ENCODE measurements at regions not wholly inside any gene's neighbourhood (a gene's known extent, or its start where the extent isn't known, plus 50 kb on each side); places are given as distances from the start of the nearest gene placed in this dataset.

- TF ChIP-seq POLR2A (IDR thresholded peaks at IDR 0.05): no peak
- no peak for TF ChIP-seq POLR2AphosphoS5 (IDR thresholded peaks at IDR 0.05)
- TF ChIP-seq CTCF (IDR thresholded peaks at IDR 0.05 in 8 of 11, conservative IDR thresholded peaks at IDR 0.05 in 3 of 11): no peak
- Histone ChIP-seq H3K4me3 (no peak overlapping the region), H3K4me1 (no peaks in the 10 kb centered on the region), H3K36me3 (no peaks in the 10 kb centered on the region), H3K9me3 (peaks cover 0 to 16% (median 5%) of the 10 kb centered on the region in 8 donors), H3K27me3 (replicated peaks in 1 of 7) (no peaks in the 10 kb centered on the region), H3K27ac (no peak overlapping the region)
- intact Hi-C loops (cut with DNase I; ENCODE audit: low total_unique reads): no loop called here
- WGBS, 5 donors: 68 to 88% (median 78%) methylated on average over 1 of the region's 1 CpG
- DNase-seq: no peak
Measured at GRCh38 chr4:116665716-116666115, 419.7 kb downstream of the TRAM1L1 start.

GRCh38 chr4:116664198-116664597 is 421.2 kb downstream of the TRAM1L1 start:
- intact Hi-C loops (cut with DNase I; ENCODE audit: low total_unique reads): no loop called here
- no peak for DNase-seq
- 80 to 92% (median 87%) methylated on average over 2 of the region's 2 CpGs for WGBS, 5 donors
- H3K4me1 ChIP-seq: no peaks in the 10 kb centered on the region
- no peak overlapping the region for H3K4me3 ChIP-seq
- no peaks in the 10 kb centered on the region for H3K36me3 ChIP-seq
- no peaks in the 10 kb centered on the region for H3K27me3 ChIP-seq (replicated peaks in 1 of 7)
- H3K27ac ChIP-seq: no peak overlapping the region
- peaks cover 0 to 28% (median 19%) of the 10 kb centered on the region in 8 donors for H3K9me3 ChIP-seq
- TF ChIP-seq CTCF (IDR thresholded peaks at IDR 0.05 in 8 of 11, conservative IDR thresholded peaks at IDR 0.05 in 3 of 11): no peak
- TF ChIP-seq POLR2AphosphoS5 (IDR thresholded peaks at IDR 0.05): no peak
- no peak for TF ChIP-seq POLR2A (IDR thresholded peaks at IDR 0.05)

GRCh38 chr4:116639070-116639577 is 446.3 kb downstream of the TRAM1L1 start:
- 68 to 82% (median 72%) methylated on average over 3 of the region's 3 CpGs for WGBS, 5 donors

GRCh38 chr4:116638592-116638991 is 446.8 kb downstream of the TRAM1L1 start:
- Histone ChIP-seq H3K36me3 (no peaks in the 10 kb centered on the region), H3K27me3 (replicated peaks in 1 of 7) (no peaks in the 10 kb centered on the region), H3K9me3 (no peaks in the 10 kb centered on the region), H3K27ac (no peak overlapping the region), H3K4me1 (no peaks in the 10 kb centered on the region), H3K4me3 (no peak overlapping the region)
- no peak for DNase-seq
- intact Hi-C loops (cut with DNase I; ENCODE audit: low total_unique reads): no loop called here
- TF ChIP-seq CTCF (IDR thresholded peaks at IDR 0.05 in 8 of 11, conservative IDR thresholded peaks at IDR 0.05 in 3 of 11): no peak
- no peak for TF ChIP-seq POLR2A (IDR thresholded peaks at IDR 0.05)
- no peak for TF ChIP-seq POLR2AphosphoS5 (IDR thresholded peaks at IDR 0.05)

More at GRCh38 chr4:116639070-116639577, 446.3 kb downstream of the TRAM1L1 start:
- intact Hi-C loops (cut with DNase I; ENCODE audit: low total_unique reads): no loop called here
- no peaks in the 10 kb centered on the region for H3K36me3 ChIP-seq
- TF ChIP-seq CTCF (IDR thresholded peaks at IDR 0.05 in 8 of 11, conservative IDR thresholded peaks at IDR 0.05 in 3 of 11): no peak
- no peak for TF ChIP-seq POLR2AphosphoS5 (IDR thresholded peaks at IDR 0.05)
- TF ChIP-seq POLR2A (IDR thresholded peaks at IDR 0.05): no peak
- no peak overlapping the region for H3K4me3 ChIP-seq
- no peak overlapping the region for H3K27ac ChIP-seq
- H3K9me3 ChIP-seq: no peaks in the 10 kb centered on the region
- DNase-seq: no peak
- no peaks in the 10 kb centered on the region for H3K4me1 ChIP-seq
- H3K27me3 ChIP-seq (replicated peaks in 1 of 7): no peaks in the 10 kb centered on the region
